ENCODE measurements at regions not wholly inside any gene's neighbourhood (a gene's known extent, or its start where the extent isn't known, plus 50 kb on each side); places are given as distances from the start of the nearest gene placed in this dataset.

GRCh38 chr10:84089162-84089561 lies 50.1 kb upstream of the GHITM start:
- DNase-seq (no peak), ATAC-seq (replicated peaks) (no peak)
- Mint-ChIP-seq H3K27me3 (peaks cover 39 to 60% of the 10 kb centered on the region in 2 donors), H3K4me1 (ENCODE audit: low read depth in 2 of 2) (no peaks in the 10 kb centered on the region), H3K9me3 (no peaks in the 10 kb centered on the region), H3K4me3 (no peak overlapping the region), H3K27ac (no peak overlapping the region), H3K36me3 (ENCODE audit: insufficient read depth) (no peaks in the 10 kb centered on the region)
